ENCODE measurements at regions not wholly inside any gene's neighbourhood (a gene's known extent, or its start where the extent isn't known, plus 50 kb on each side); places are given as distances from the start of the nearest gene placed in this dataset.

- ATAC-seq (no peak), FAIRE-seq (no peak), DNase-seq (ENCODE audit: low read depth, low spot score) (no peak)
- SMC1A ChIA-PET (ENCODE audit: uncharacterized antibody, unreplicated experiment), result no interaction called here
- Histone ChIP-seq H3K9ac (ENCODE audit: control insufficient read depth, insufficient read depth, low read length) (no peak overlapping the region), H3K79me2 (ENCODE audit: control insufficient read depth, insufficient read depth, low read length) (no peaks in the 10 kb centered on the region), H3K9me3 (replicated peaks; ENCODE audit: control insufficient read depth, insufficient read depth, low read length) (no peaks in the 10 kb centered on the region), H3K36me3 (ENCODE audit: control insufficient read depth in 2 of 2, insufficient read depth in 2 of 2, low read length in 1 of 2) (no peaks in the 10 kb centered on the region), H3K27me3 (replicated peaks in 1 of 2; ENCODE audit: control insufficient read depth in 2 of 2, insufficient read depth in 2 of 2, low read length in 1 of 2) (no peaks in the 10 kb centered on the region), H4K20me1 (ENCODE audit: control insufficient read depth, insufficient read depth) (no peaks in the 10 kb centered on the region), H3K4me3 (no peak overlapping the region), H3K4me1 (ENCODE audit: control insufficient read depth, insufficient read depth, low read length) (no peaks in the 10 kb centered on the region), H3K27ac (ENCODE audit: control insufficient read depth, insufficient read depth) (no peak overlapping the region), H3K4me2 (ENCODE audit: control insufficient read depth, insufficient read depth) (no peak overlapping the region), H2AFZ (ENCODE audit: control insufficient read depth, low read depth, low read length) (no peak overlapping the region)
- CTCF ChIA-PET, result no interaction called here
- in situ Hi-C loops (cut with MboI), result no loop called here
- intact Hi-C loops (cut with micrococcal nuclease; ENCODE audit: unreplicated experiment), result no loop called here
- POLR2A ChIA-PET, result no interaction called here
- no TSS peak for BruUV-seq (replicated peaks)
- 42% methylated on average over 4 of the region's 4 CpGs for whole genome bisulfite sequencing (ENCODE audit: insufficient coverage, insufficient replicate concordance, low lambda C conversion rate, missing lambda C conversion rate)
- RAD21 ChIA-PET (ENCODE audit: unreplicated experiment), result no interaction called here
- TF ChIP-seq IKZF1 (conservative IDR thresholded peaks at IDR 0.05) (no peak), STAT3 (IDR thresholded peaks at IDR 0.05; ENCODE audit: low read depth, low read length) (no peak), CREM (IDR thresholded peaks at IDR 0.05; ENCODE audit: low read depth) (no peak), SMAD1 (IDR thresholded peaks at IDR 0.05; ENCODE audit: low read depth, partially characterized antibody) (no peak), GATAD2B (conservative IDR thresholded peaks at IDR 0.05; ENCODE audit: low read depth) (no peak), ZNF687 (IDR thresholded peaks at IDR 0.05) (no peak), EGR1 (IDR thresholded peaks at IDR 0.05; ENCODE audit: borderline replicate concordance in 1 of 2, low read depth in 2 of 2, low read length in 2 of 2) (no peak), JUND (IDR thresholded peaks at IDR 0.05; ENCODE audit: low read depth, low read length) (no peak), FOS (IDR thresholded peaks at IDR 0.05; ENCODE audit: borderline replicate concordance, extremely low read depth, insufficient read length) (no peak), BMI1 (IDR thresholded peaks at IDR 0.05; ENCODE audit: borderline replicate concordance) (no peak), ZNF592 (IDR thresholded peaks at IDR 0.05) (no peak), SMARCA5 (IDR thresholded peaks at IDR 0.05) (no peak), SMAD5 (IDR thresholded peaks at IDR 0.05; ENCODE audit: low read depth) (no peak), NR2C2 (IDR thresholded peaks at IDR 0.05; ENCODE audit: borderline replicate concordance, control insufficient read depth, insufficient read length, low read depth) (no peak)
- TF ChIP-seq, protein P1, sequence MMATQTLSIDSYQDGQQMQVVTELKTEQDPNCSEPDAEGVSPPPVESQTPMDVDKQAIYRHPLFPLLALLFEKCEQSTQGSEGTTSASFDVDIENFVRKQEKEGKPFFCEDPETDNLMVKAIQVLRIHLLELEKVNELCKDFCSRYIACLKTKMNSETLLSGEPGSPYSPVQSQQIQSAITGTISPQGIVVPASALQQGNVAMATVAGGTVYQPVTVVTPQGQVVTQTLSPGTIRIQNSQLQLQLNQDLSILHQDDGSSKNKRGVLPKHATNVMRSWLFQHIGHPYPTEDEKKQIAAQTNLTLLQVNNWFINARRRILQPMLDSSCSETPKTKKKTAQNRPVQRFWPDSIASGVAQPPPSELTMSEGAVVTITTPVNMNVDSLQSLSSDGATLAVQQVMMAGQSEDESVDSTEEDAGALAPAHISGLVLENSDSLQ (IDR thresholded peaks at IDR 0.05), result no peak
These were observed 1069.8 kb downstream of the ADGRL3 start for GRCh38 chr4:62269918-62270317.

All from GM12878 (cell line).